ENCODE measurements at regions not wholly inside any gene's neighbourhood (a gene's known extent, or its start where the extent isn't known, plus 50 kb on each side); places are given as distances from the start of the nearest gene placed in this dataset.

GRCh38 chr9:2955575-2955974 lies 111.7 kb upstream of the PUM3 start:
- H3K79me1 ChIP-seq (ENCODE audit: low read length) = no peaks in the 10 kb centered on the region
- H3K9ac ChIP-seq (ENCODE audit: low read length) = no peak overlapping the region
- no peak overlapping the region for H3K27ac ChIP-seq (ENCODE audit: low read depth, low read length)
- no peak overlapping the region for H3K4me2 ChIP-seq (ENCODE audit: low read length)
- H3K23ac ChIP-seq (ENCODE audit: low read length) = no peak overlapping the region
- no peaks in the 10 kb centered on the region for H3K27me3 ChIP-seq (ENCODE audit: insufficient read depth, low read length)
- no peak overlapping the region for H2BK120ac ChIP-seq (ENCODE audit: insufficient read depth, low read length, poor library complexity)
- no peaks in the 10 kb centered on the region for H3K79me2 ChIP-seq (ENCODE audit: control insufficient read depth, insufficient read depth, low read length, poor library complexity)
- no peak overlapping the region for H3K18ac ChIP-seq (ENCODE audit: low read length)
- no peaks in the 10 kb centered on the region for H3K36me3 ChIP-seq (ENCODE audit: control insufficient read depth in 1 of 2, insufficient read depth in 2 of 2, low read length in 2 of 2)
- no peak overlapping the region for H4K8ac ChIP-seq (ENCODE audit: low read depth, low read length)
- H2AK5ac ChIP-seq (ENCODE audit: low read length) = no peak overlapping the region
- H2BK12ac ChIP-seq (ENCODE audit: low read length) = no peak overlapping the region
- no peak overlapping the region for H2AFZ ChIP-seq (ENCODE audit: insufficient read depth, low read length, poor library complexity)
- H3K4ac ChIP-seq (ENCODE audit: low read depth, low read length) = no peak overlapping the region
- no peaks in the 10 kb centered on the region for H3K4me1 ChIP-seq (ENCODE audit: control insufficient read depth in 1 of 2, insufficient read depth in 2 of 2, low read length in 2 of 2)
- H4K91ac ChIP-seq (ENCODE audit: low read depth, low read length) = no peak overlapping the region
- no peak overlapping the region for H2BK5ac ChIP-seq (ENCODE audit: low read depth, low read length, poor library complexity)
- no peaks in the 10 kb centered on the region for H3K9me3 ChIP-seq (ENCODE audit: insufficient read depth, low read depth, low read length)
- WGBS (ENCODE audit: extremely low coverage, insufficient coverage, insufficient read length) = no CpG with 5 or more reads among the region's 2 CpGs
- H3K4me3 ChIP-seq (ENCODE audit: low read depth, low read length) = no peak overlapping the region
- no peak overlapping the region for H3K14ac ChIP-seq (ENCODE audit: low read length)
- no peak for DNase-seq
- H4K12ac ChIP-seq (ENCODE audit: low read depth, low read length) = no peak overlapping the region

- Histone ChIP-seq H3K18ac (ENCODE audit: low read length) (no peak overlapping the region), H4K8ac (ENCODE audit: low read depth, low read length) (no peak overlapping the region), H3K4ac (ENCODE audit: low read depth, low read length) (no peak overlapping the region), H3K79me1 (ENCODE audit: low read length) (no peaks in the 10 kb centered on the region), H3K79me2 (ENCODE audit: control insufficient read depth, insufficient read depth, low read length, poor library complexity) (no peaks in the 10 kb centered on the region), H4K12ac (ENCODE audit: low read depth, low read length) (no peak overlapping the region), H3K27ac (ENCODE audit: low read depth, low read length) (no peak overlapping the region), H3K9me3 (ENCODE audit: insufficient read depth, low read depth, low read length) (no peaks in the 10 kb centered on the region), H2BK12ac (ENCODE audit: low read length) (no peak overlapping the region), H3K14ac (ENCODE audit: low read length) (no peak overlapping the region), H2BK120ac (ENCODE audit: insufficient read depth, low read length, poor library complexity) (no peak overlapping the region), H3K4me3 (ENCODE audit: low read depth, low read length) (no peak overlapping the region), H3K23ac (ENCODE audit: low read length) (no peak overlapping the region), H3K4me1 (ENCODE audit: control insufficient read depth in 1 of 2, insufficient read depth in 2 of 2, low read length in 2 of 2) (no peaks in the 10 kb centered on the region), H3K4me2 (ENCODE audit: low read length) (no peak overlapping the region), H3K36me3 (ENCODE audit: control insufficient read depth in 1 of 2, insufficient read depth in 2 of 2, low read length in 2 of 2) (no peaks in the 10 kb centered on the region), H4K91ac (ENCODE audit: low read depth, low read length) (no peak overlapping the region), H2BK5ac (ENCODE audit: low read depth, low read length, poor library complexity) (no peak overlapping the region), H3K9ac (ENCODE audit: low read length) (no peak overlapping the region), H2AK5ac (ENCODE audit: low read length) (no peak overlapping the region), H3K27me3 (ENCODE audit: insufficient read depth, low read length) (no peaks in the 10 kb centered on the region), H2AFZ (ENCODE audit: insufficient read depth, low read length, poor library complexity) (no peak overlapping the region)
- no peak for DNase-seq
- no CpG with 5 or more reads among the region's 1 CpG for WGBS (ENCODE audit: extremely low coverage, insufficient coverage, insufficient read length)
Measured at GRCh38 chr9:2939368-2939767, 95.5 kb upstream of the PUM3 start.

- H4K8ac ChIP-seq (ENCODE audit: low read depth, low read length) = no peak overlapping the region
- H3K18ac ChIP-seq (ENCODE audit: low read length) = no peak overlapping the region
- H3K14ac ChIP-seq (ENCODE audit: low read length) = no peak overlapping the region
- H3K4me3 ChIP-seq (ENCODE audit: low read depth, low read length) = no peak overlapping the region
- no peak overlapping the region for H3K9ac ChIP-seq (ENCODE audit: low read length)
- H2AFZ ChIP-seq (ENCODE audit: insufficient read depth, low read length, poor library complexity) = no peak overlapping the region
- no peaks in the 10 kb centered on the region for H3K4me1 ChIP-seq (ENCODE audit: control insufficient read depth in 1 of 2, insufficient read depth in 2 of 2, low read length in 2 of 2)
- no peaks in the 10 kb centered on the region for H3K27me3 ChIP-seq (ENCODE audit: insufficient read depth, low read length)
- no peaks in the 10 kb centered on the region for H3K9me3 ChIP-seq (ENCODE audit: insufficient read depth, low read depth, low read length)
- no peak overlapping the region for H3K4ac ChIP-seq (ENCODE audit: low read depth, low read length)
- H2AK5ac ChIP-seq (ENCODE audit: low read length) = no peak overlapping the region
- H3K79me1 ChIP-seq (ENCODE audit: low read length) = no peaks in the 10 kb centered on the region
- no CpG with 5 or more reads among the region's 1 CpG for WGBS (ENCODE audit: extremely low coverage, insufficient coverage, insufficient read length)
- no peak overlapping the region for H2BK120ac ChIP-seq (ENCODE audit: insufficient read depth, low read length, poor library complexity)
- no peaks in the 10 kb centered on the region for H3K36me3 ChIP-seq (ENCODE audit: control insufficient read depth in 1 of 2, insufficient read depth in 2 of 2, low read length in 2 of 2)
- H3K4me2 ChIP-seq (ENCODE audit: low read length) = no peak overlapping the region
- no peak overlapping the region for H4K12ac ChIP-seq (ENCODE audit: low read depth, low read length)
- H4K91ac ChIP-seq (ENCODE audit: low read depth, low read length) = no peak overlapping the region
- H3K27ac ChIP-seq (ENCODE audit: low read depth, low read length) = no peak overlapping the region
- no peaks in the 10 kb centered on the region for H3K79me2 ChIP-seq (ENCODE audit: control insufficient read depth, insufficient read depth, low read length, poor library complexity)
- no peak overlapping the region for H2BK12ac ChIP-seq (ENCODE audit: low read length)
- no peak overlapping the region for H2BK5ac ChIP-seq (ENCODE audit: low read depth, low read length, poor library complexity)
- no peak overlapping the region for H3K23ac ChIP-seq (ENCODE audit: low read length)
- DNase-seq = peak; percentile 33 to 82
Measured at GRCh38 chr9:2936221-2936620, 92.3 kb upstream of the PUM3 start.

- Histone ChIP-seq H2AFZ (ENCODE audit: insufficient read depth, low read length, poor library complexity) (no peak overlapping the region), H3K23ac (ENCODE audit: low read length) (no peak overlapping the region), H4K8ac (ENCODE audit: low read depth, low read length) (no peak overlapping the region), H4K12ac (ENCODE audit: low read depth, low read length) (no peak overlapping the region), H3K79me1 (ENCODE audit: low read length) (no peaks in the 10 kb centered on the region), H2BK120ac (ENCODE audit: insufficient read depth, low read length, poor library complexity) (no peak overlapping the region), H3K36me3 (ENCODE audit: control insufficient read depth in 1 of 2, insufficient read depth in 2 of 2, low read length in 2 of 2) (no peaks in the 10 kb centered on the region), H3K4ac (ENCODE audit: low read depth, low read length) (no peak overlapping the region), H2BK5ac (ENCODE audit: low read depth, low read length, poor library complexity) (no peak overlapping the region), H3K27ac (ENCODE audit: low read depth, low read length) (no peak overlapping the region), H3K9ac (ENCODE audit: low read length) (no peak overlapping the region), H3K18ac (ENCODE audit: low read length) (no peak overlapping the region), H2BK12ac (ENCODE audit: low read length) (no peak overlapping the region), H3K4me1 (ENCODE audit: control insufficient read depth in 1 of 2, insufficient read depth in 2 of 2, low read length in 2 of 2) (no peaks in the 10 kb centered on the region), H3K14ac (ENCODE audit: low read length) (no peak overlapping the region), H4K91ac (ENCODE audit: low read depth, low read length) (no peak overlapping the region), H3K79me2 (ENCODE audit: control insufficient read depth, insufficient read depth, low read length, poor library complexity) (no peaks in the 10 kb centered on the region), H3K4me2 (ENCODE audit: low read length) (no peak overlapping the region), H2AK5ac (ENCODE audit: low read length) (no peak overlapping the region), H3K27me3 (ENCODE audit: insufficient read depth, low read length) (no peaks in the 10 kb centered on the region), H3K9me3 (ENCODE audit: insufficient read depth, low read depth, low read length) (no peaks in the 10 kb centered on the region), H3K4me3 (ENCODE audit: low read depth, low read length) (peak overlapping the region; percentile 33)
- no CpG with 5 or more reads among the region's 7 CpGs for WGBS (ENCODE audit: extremely low coverage, insufficient coverage, insufficient read length)
- no peak for DNase-seq
Measured at GRCh38 chr9:2934883-2935282, 91.0 kb upstream of the PUM3 start.

Data from trophoblast cell (in vitro differentiated cells and primary cell).